Glomerular visceral epithelial cell (primary cell): ENCODE measurements at regions not wholly inside any gene's neighbourhood (a gene's known extent, or its start where the extent isn't known, plus 50 kb on each side); places are given as distances from the start of the nearest gene placed in this dataset.
"Not testable (repeated sequence)": the region's sequence is repeated elsewhere in the genome, so short reads cannot be mapped to it uniquely, and the experiment has no call there.

ENCODE experiments used
- DNase-seq: peaks from one replicate; pipeline ENCODE4 v3.0.0-alpha.2; 2016; ENCODE audit errors: extremely low spot score

DNA sequence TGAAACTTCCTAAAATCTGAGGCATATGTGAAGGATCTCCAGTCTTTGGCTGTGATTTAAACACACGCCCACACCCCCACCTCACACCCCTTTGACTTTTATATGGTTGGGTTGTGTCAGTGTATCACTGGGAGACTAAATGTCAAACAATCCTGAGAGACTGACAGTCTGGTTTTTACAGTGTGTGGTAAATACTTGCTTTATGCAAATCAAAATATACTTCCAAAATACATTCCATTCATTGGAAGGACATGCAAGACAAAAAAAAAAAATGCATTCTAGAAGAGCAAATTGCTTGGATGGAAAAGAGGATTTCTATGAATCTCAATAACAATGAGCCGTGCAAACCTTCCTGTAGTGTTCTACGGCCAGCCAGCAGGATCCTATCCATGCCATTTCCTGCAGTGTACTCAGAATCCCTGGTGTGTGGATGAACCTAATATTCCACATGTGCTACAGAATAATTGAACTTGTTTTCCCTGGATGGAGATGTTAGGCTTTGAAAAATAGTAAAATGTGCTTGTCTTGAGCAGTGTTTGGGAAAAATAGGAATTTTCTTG lies 602.1 kb upstream of the GOT2 start:
- no peak for DNase-seq

DNA sequence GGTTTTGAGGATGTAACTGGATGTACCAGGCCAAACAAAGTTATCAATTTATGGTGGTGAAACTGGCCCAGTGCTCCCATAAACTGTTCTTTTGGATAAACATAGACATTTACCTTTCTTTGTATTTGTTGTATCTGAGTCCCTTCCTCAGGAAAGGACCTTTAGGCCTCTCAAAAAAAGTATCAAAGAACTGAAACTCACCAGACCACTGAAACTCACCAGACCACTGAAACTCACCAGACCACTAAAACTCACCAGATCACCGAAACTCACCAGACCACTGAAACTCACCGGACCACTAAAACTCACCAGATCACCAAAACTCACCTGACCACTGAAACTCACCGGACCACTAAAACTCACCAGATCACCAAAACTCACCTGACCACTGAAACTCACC lies 597.6 kb upstream of the GOT2 start:
- DNase-seq: not testable (repeated sequence)

DNA sequence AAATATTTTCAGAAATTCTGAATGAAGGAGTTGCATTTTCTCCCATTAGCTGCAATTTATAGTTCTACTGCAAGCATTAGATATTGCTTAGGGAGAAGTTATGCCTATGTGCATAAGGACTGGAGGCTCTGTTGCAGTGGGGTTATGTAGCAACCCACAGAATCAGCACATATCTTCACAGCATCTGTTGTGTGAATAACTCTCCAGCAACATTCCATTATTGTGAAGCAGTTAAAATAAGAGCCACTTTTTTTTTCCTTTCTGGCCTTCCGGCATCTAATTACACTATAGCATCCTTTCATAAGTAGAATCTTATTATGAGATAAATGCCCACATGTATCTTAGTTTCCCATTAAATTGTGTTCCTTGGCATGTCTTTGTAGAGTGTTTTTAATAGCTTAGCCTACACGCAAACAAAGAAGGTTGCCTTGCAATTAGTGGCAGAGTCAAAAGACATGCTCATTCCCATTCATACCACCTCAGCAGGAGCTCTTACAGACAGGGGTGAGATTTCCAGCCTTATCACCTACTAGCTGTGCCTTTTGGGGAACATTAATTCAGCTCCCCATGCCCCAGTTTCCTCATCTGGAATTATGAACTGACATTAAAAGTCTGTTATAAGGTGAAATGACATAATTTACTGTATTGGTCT lies 596.0 kb upstream of the GOT2 start:
- no peak for DNase-seq

DNA sequence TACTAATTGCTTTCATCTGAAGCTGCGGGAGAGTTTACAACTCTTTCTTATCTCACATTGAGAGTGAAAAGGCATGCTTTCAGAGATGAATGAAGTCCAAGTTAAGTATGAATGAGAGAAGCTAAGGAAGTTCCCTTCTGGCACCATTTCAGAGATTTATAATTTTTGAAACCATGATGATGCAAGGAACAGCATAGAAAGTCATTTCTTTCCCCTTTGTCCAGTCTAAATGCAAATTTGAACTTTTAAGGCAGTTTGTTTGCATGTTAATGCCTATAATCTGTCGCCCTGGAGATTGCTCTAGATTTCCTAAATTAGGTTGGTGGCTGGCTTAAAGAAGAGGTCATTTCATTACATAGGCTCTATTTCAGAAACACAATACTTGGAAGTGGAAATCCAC lies 594.8 kb upstream of the GOT2 start:
- no peak for DNase-seq

DNA sequence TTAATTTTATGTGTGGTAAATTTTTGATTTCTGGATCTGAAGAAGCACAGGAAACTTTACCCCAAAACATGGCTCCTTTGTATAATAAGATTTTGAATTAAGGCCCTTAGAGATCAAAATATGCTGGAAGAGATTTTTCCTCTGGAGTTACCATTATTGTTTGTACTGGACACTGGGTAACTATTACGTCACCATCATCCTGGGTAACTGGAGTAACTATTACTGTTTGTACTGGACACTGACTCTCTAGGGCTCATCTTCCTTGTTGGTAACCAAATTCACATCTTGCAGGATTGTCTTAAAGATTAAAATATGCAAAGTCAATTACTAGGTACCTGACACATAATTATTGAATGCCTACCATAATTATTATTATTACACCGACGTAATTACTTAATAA lies 593.8 kb upstream of the GOT2 start:
- no peak for DNase-seq

DNA sequence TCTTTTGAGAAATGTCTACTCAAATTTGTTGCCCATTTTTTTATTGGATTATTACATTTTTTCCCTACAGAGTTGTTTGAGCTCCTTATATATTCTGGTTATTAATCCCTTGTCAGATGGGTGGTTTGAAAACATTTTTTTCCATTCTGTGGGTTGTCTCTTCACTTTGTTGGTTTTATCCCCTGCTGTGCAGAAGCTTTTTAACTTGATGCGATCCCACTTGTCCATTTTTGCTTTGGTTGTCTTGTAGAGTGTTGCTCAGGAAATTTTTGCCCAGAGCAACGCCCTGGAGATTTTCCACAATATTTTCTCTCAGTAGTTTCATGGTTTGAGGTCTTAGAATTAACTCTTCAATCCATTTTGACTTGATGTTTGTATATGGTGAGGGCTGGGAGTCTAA lies 592.8 kb upstream of the GOT2 start:
- no peak for DNase-seq

DNA sequence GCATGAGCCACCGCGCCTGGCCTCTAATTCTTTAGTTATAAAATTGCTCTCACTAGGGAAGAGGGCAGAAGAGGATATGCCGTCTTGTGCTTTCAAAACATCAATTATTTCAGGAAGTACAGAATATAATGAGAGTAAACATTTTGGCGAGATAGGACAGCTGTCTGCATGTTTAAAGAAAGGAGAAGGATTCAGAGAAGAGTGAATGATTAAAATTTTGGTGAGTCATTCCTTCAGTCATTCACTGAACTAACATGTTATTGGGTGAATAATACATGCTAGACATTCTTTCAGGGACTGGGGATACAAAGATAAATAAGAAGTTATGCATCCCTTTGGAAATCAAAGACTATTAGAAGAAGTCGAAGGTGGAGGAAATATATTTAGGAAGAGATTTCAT lies 590.3 kb upstream of the GOT2 start:
- no peak for DNase-seq

DNA sequence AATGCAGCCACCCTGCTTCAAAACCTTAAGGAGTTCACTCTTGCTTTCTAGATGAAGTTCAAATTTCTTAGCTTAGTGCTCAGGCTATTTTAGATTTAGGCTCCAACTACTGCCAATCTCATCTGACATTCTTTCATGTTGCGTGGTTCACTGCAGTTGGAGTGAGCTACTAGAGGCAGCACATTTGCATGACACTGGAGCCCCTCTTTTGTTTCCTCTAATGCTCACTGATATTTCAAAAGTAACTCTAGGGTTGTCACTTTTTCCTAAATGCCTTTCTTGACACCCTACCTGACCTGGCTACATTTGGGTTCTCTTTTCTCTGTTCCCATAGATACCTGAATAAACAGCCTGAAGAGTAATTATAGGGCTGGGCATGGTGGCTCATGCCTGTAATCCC lies 586.5 kb upstream of the GOT2 start:
- DNase-seq: no peak

DNA sequence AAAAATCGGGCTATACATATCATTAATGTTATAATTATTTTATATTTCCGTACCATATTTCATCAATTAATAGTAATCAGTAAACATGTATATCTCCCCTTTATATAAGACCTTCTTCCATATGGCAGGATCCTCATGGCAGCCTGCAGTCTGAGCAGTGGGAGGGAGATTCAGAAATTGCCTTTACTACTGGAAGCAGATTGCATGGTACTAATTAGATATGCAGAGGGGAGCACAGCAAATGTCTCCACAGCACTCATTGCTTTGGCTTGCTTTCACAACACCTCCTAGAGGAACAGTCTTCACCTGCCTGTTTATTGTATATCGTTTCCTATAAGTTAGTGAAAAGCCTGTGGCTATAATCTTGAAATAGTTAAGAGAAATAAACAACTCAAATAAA lies 585.8 kb upstream of the GOT2 start:
- DNase-seq: no peak

DNA sequence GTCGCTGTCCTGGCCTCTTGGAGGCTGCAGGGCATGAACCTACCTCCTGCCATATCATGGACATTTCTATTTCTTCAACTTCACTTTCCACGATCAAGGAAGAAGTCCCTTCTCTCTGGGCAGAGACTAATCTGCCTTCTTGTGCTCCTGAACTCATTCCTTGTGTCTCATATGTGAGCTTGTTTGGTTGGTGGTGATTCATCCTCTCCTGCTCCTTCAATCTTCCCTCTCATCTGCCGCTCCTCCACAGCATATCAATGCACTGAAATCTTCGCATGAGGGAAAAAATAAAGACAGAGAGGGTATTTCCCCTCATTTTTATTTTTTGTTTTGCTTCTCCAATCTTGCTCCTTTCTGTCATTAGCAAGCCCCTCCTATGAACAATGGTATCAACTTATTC lies 571.7 kb upstream of the GOT2 start:
- no peak for DNase-seq

DNA sequence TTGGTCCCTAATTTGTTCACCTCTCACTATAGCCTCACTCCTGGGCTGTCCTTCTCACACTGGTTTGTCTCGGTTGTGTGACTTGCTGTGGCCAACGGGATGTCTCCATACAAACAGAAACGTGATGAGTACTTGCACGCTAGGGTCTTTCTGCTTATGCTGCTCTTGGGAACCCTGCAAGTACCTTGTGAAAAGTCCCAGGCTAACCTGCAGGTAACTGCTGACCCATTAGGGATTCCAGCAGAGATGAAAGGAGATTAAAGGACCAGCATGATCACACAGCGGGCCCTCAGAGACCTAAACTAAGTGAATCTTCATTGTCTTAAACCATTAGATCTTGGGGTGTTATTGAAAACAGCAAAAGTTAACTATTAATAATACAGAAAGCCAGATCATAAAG lies 562.8 kb upstream of the GOT2 start:
- no peak for DNase-seq

DNA sequence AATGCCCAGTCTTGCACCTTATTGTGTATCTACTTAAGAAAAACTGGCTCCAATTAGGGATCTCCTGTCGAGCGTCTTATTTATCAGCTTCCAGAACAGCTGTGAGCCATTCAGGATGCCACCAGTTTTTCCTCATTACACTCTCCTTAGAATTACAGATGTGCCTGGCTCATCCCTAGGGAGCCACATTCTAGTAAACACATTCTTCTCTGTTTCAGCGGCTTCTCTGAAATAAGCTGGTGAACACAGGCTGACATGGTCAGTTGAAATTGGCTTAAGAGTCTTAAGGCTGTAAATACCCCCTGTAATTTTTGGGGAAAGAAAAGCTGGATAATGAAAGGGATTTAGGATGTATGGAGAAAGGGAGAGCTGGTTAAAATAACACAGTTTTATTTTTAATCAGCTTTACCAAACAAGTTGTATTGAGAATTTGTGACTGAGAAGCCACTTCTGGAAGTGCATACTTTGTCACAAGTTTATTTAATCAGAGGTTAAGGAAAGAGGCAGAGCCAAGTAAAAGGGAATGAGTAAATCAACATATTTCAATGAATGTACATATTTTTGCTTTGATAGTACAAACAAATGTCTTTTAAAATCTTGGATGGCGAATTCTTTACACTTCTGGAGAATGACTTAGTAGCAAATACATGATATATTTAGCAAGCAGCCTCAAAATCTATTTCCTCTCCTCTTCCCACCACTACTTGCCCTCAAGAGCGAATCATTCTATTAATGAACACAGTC lies 562.0 kb upstream of the GOT2 start:
- no peak for DNase-seq

DNA sequence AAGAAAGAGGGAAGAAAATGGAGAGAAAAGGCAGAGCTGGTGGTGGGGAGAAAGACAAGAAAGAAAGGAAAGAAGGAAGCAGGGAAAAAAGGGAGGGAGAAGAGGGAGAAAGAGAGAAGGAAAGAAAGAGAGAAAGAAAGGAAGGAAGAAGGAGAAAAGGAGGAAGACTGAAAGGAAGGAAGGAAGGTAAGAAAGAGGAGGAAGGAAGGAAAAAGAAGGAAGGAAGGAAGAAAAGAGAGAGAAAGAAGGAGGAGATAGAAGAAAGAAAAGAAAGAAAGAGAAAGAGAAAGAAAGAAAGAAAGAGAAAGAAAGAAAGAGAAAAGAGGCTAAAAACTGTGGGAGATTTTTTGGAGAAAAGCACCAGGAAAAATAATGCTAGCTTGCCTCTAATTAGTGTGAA lies 561.4 kb upstream of the GOT2 start:
- DNase-seq: no peak

DNA sequence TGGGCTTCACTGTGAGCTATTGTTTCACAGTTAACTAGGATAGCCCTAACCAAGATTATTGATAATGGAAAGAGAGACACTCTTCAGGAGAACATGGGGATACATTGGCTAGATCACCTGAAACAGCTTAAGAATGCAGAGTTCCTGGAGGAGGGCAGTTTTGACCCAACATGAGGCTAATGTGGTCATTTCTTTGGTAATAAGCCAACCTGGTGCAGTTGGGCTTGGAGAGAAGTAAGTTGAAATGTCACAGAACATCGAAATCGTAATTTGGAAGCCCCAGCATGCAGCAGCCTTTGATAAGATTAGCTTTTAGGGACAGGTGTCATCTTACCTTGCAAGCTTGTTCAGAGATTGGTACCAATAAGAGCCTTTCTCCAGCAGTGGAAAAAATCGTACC lies 556.6 kb upstream of the GOT2 start:
- DNase-seq: no peak

DNA sequence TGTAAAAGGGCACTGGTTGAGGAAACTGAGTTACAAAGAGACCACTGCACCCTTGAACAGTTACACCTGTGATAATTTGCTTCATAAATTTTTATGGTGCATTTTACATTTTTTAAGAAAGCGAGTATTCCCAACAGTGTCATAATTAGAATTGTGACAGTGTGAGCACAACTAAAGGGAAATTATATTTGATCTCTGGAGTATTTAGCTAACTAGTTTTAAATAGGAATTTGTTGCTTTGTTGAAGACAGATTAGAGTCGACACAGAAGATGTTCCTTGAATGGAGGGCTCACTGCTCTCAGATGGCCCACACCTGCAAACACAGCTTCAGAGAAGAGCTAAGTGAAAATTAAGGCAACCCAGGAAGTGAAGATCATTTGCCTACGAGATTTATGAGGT lies 555.0 kb upstream of the GOT2 start:
- DNase-seq: no peak

DNA sequence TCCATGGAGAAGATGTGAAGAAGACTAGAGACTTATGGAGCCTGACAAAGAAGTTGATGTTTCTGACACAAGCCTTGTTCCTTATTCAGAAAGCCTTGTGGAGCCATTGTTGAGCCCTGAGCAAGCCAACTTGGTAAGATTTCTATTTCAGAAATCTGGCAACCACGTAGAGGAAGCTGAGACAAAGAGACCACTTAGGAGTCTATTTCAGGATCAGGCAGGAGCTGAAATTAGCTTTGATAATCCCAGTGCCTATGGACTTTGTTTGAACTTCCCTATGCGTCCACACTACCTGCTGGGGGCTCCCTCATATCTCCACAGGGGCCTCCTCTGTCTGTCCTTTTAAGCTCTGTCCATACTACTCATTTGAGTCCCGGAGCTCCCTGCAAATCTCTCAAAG lies 540.0 kb upstream of the GOT2 start:
- no peak for DNase-seq

DNA sequence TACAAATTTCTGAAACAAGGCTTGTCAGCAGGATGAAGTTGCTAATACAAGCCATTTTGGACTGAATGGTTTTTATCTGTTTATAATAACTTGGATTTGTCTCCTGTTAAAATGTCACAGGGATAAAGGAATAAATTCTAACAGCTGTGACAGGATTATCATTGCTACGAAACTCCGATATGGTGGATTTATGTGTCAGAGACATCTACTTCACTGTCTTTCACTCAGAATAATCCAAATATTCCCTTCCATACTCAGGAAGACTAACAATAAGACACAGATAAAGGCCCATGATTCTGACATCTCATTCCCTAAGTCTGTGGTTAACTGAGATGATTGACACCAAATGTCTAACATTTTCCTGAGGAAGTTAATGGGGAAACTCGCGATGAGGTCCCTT lies 529.8 kb upstream of the GOT2 start:
- no peak for DNase-seq

DNA sequence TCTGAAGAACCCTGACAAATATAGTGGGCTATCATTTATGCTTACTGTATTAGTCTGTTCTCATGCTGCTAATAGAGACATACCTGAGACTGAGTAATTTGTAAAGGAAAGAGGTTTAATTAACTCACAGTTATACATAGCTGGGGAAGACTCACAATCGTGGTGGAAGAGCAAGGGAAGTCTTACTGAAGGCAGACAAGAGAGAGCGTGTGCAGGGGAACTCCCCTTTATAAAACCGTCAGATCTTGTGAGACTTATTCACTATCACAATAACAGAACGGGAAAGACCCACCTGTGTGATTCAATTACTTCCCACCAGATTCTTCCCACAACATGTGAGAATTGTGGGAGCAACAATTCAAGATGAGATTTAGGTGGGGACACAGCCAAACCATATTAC lies 526.8 kb upstream of the GOT2 start:
- DNase-seq: no peak

DNA sequence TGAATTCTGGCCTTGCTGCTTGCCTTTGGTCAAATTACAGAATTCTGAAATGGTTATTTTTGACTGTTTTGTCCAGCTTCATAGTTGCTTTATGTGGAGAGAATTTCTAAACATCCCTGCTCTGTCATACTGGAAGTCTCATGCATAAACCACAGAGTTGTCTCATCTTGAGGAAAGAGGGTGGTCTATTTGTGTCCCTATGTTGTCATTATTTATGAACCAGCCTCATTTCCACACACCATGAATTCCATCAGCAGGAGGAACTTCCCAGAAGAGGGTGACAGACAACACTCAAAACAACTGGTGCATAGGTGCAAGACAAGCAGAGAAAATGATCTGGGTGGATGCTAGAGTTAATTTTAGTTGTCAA lies 525.8 kb upstream of the GOT2 start:
- DNase-seq: no peak

DNA sequence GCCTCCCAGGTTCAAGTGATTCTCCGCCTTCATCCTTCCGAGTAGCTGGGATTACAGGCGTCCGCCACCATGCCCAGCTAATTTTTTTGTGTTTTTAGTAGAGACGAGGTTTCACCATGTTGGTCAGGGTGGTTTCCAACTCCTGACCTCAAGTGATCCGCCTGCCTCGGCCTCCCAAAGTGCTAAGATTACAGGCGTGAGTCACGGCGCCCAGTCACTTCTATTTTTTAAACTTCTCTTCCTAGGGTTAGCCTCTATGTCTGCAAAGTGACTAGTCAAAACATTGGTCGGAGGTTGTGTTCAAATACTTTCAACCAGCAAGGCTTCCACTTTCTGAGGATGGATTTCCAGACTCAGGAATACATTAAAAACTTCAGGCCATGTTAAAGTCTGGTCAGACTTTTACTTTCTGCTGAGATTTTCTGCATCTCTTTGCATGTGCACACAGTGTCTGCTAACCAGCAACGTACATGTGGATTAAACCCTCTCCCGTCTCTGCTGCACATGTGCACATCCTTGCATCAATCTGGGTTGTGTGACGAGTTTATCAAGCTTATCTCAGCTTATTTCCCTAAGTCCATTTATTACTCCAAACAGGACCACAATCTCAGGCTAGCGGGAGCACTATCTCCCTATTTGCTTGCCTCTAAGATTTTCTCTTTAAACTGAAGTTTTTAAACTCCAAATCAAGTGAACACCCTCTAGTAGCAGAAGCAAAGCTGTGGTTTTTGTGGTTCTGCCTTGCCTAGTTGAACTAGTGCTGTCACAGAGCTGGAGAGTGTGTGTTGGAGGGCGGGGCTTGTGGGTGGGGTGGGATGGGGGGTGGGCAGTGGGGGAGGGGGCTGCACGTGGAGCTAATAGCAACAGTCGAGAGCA lies 525.2 kb upstream of the GOT2 start:
- no peak for DNase-seq

DNA sequence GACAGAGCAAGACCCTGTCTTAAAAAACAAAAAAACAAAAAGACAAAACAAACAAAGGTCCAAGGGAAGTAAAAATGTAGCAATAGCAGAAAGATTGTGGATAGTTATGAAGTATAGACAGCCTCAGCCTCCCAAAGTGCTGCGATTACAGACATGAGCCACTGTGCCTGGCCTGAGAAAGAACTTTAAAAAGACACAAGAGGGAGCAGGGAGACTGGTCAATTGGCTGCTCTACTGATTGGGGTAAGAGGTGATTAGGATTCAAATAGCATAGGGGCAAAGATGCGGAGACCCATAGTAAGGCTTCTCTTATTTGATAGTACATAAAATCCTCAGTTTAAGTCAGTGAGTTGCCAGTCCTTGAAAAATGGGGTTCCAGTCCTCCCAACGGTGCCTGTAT lies 518.2 kb upstream of the GOT2 start:
- DNase-seq: no peak

DNA sequence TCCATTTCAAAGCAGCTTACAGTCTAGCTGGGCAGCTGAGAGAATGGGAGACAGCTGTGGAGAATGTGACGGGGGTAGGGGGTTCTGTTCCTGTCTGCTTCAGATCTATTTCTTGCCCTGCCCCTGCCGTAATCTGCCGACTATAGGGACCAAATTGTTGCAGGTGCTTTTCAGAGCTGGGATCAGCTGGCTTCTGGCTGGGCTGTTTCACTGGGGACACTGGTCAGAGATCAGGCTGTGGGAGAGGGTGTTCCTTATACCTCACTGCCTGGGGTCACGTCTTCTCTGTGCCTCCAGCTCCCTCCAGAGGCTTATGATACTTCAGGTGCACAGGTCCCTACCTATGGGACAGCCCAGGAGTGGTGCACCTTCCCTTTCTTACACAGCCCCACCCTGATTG lies 514.9 kb upstream of the GOT2 start:
- DNase-seq: no peak

DNA sequence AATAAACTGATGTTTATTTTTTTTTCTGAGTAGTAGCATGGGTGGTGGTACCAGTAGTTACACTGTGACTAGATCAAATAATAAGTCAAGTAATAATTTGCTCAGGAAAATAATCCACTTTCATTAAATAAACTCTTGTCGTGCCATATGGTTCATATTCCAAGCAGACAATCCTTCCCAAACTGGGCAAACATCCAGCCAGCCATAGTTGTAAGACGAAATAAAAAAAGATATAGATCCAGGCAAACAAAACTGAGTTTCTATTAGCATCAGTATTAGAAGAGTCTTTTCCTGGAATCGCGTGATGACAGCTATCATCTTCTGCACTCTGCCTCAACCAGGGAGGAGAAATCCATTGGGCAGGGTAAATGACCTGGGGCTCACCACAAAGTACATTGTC lies 508.4 kb upstream of the GOT2 start:
- DNase-seq: no peak
